Thoracic aorta (tissue), 2 donors: ENCODE measurements at regions not wholly inside any gene's neighbourhood (a gene's known extent, or its start where the extent isn't known, plus 50 kb on each side); places are given as distances from the start of the nearest gene placed in this dataset.

Experiments
- ATAC-seq: fragments of 150-250 bp; one replicate; pipeline ENCODE4 v1.8.0; 2017; ENCODE audit warnings: low read depth; ENCODE audit not compliant: insufficient number of reproducible peaks, low FRiP score
- DNase-seq: peaks from one replicate; pipeline ENCODE4 v3.0.0-alpha.2; 2020; ENCODE audit warnings: low spot score
- H3K27ac ChIP-seq, 2 donors: fragments of 200-600 bp; sonication (generic); 1 replicate in 1 of 2; 2 replicates in 1 of 2; pipeline ENCODE4 v1.5.1; 2016; ENCODE audit warnings: mild to moderate bottlenecking in 2 of 2, moderate library complexity in 2 of 2
- H3K27me3 ChIP-seq: fragments of 200-600 bp; sonication (generic); replicated peaks from 2 replicates; pipeline ENCODE4 v1.6.0; 2016; ENCODE audit warnings: mild to moderate bottlenecking; ENCODE audit not compliant: insufficient read depth
- H3K36me3 ChIP-seq: fragments of 200-600 bp; sonication (generic); one replicate; pipeline ENCODE4 v1.5.1; 2016
- H3K4me1 ChIP-seq, 2 donors: fragments of 200-600 bp; sonication (generic); 1 replicate in 1 of 2; 2 replicates in 1 of 2; pipeline versions ENCODE4 v1.5.1 to v1.6.0; 2016; ENCODE audit warnings: low read depth in 2 of 2, mild to moderate bottlenecking in 1 of 2; ENCODE audit not compliant: control insufficient read depth in 1 of 2
- H3K4me3 ChIP-seq: fragments of 200-600 bp; sonication (generic); 2 replicates; pipeline ENCODE4 v1.5.1; 2016; ENCODE audit warnings: mild to moderate bottlenecking
- H3K9me3 ChIP-seq: fragments of 200-600 bp; sonication (generic); 2 replicates; pipeline ENCODE4 v1.5.1; 2016
- CTCF ChIP-seq: fragments of 200-600 bp; sonication (generic); IDR thresholded peaks from one replicate; pipeline ENCODE4 v1.5.1; 2019; ENCODE audit warnings: antibody characterized with exemption

GRCh38 chr15:66852064-66852905, 150.2 kb downstream of the SMAD6 start:
- peak overlapping the region; percentile 86 to 91 for H3K27ac ChIP-seq
- no peaks in the 10 kb centered on the region for H3K27me3 ChIP-seq
- ATAC-seq, result no peak
- no peak for TF ChIP-seq CTCF
- H3K36me3 ChIP-seq, result no peaks in the 10 kb centered on the region
- H3K4me1 ChIP-seq, result peaks cover 28 to 40% of the 10 kb centered on the region in 2 donors
- H3K9me3 ChIP-seq, result no peaks in the 10 kb centered on the region
- H3K4me3 ChIP-seq, result no peak overlapping the region
- DNase-seq, result no peak

- Histone ChIP-seq H3K4me3 (no peak overlapping the region), H3K36me3 (no peaks in the 10 kb centered on the region), H3K4me1 (peaks cover 22 to 30% of the 10 kb centered on the region in 2 donors), H3K27ac (no peak overlapping the region), H3K9me3 (no peaks in the 10 kb centered on the region), H3K27me3 (no peaks in the 10 kb centered on the region)
- DNase-seq (no peak), ATAC-seq (no peak)
- no peak for TF ChIP-seq CTCF
Measured at GRCh38 chr15:66854012-66854965, 152.3 kb downstream of the SMAD6 start.

- Histone ChIP-seq H3K27me3 (no peaks in the 10 kb centered on the region), H3K36me3 (no peaks in the 10 kb centered on the region), H3K4me1 (peaks cover 17 to 22% of the 10 kb centered on the region in 2 donors), H3K27ac (no peak overlapping the region), H3K9me3 (no peaks in the 10 kb centered on the region), H3K4me3 (no peak overlapping the region)
- no peak for TF ChIP-seq CTCF
- no peak for ATAC-seq
- DNase-seq, result no peak
Measured at GRCh38 chr15:66855041-66855440, 153.0 kb downstream of the SMAD6 start.

- Histone ChIP-seq H3K36me3 (no peaks in the 10 kb centered on the region), H3K9me3 (no peaks in the 10 kb centered on the region), H3K4me1 (peaks cover 0 to 10% of the 10 kb centered on the region in 2 donors), H3K27ac (no peak overlapping the region), H3K27me3 (no peaks in the 10 kb centered on the region), H3K4me3 (no peak overlapping the region)
- no peak for TF ChIP-seq CTCF
- ATAC-seq, result no peak
- no peak for DNase-seq
Measured at GRCh38 chr15:66857694-66858093, 155.7 kb downstream of the SMAD6 start.
